Upper lobe of left lung (tissue), 4 donors: ENCODE measurements at regions not wholly inside any gene's neighbourhood (a gene's known extent, or its start where the extent isn't known, plus 50 kb on each side); places are given as distances from the start of the nearest gene placed in this dataset.

Experiments
- EP300 ChIP-seq, 4 donors: sonication (generic); formaldehyde crosslinking; IDR thresholded peaks; one replicate each; pipeline ENCODE4 v1.5.1; 2017; ENCODE audit warnings: antibody characterized with exemption in 4 of 4, control low read depth in 2 of 4
- POLR2A ChIP-seq, 4 donors: fragments of 450-650 bp; IDR thresholded peaks; one replicate each; pipeline ENCODE4 v1.5.1; 2016 to 2017; ENCODE audit warnings: antibody characterized with exemption in 4 of 4, mild to moderate bottlenecking in 2 of 4
- TF ChIP-seq, protein P1 (sequence below), 6 experiments: fragments of 450-650 bp in 4 of 6; fragments of 200-600 bp in 2 of 6; sonication (generic) in 2 of 6; IDR thresholded peaks; one replicate each; pipeline ENCODE4 v1.5.1; 2016 to 2019; ENCODE audit warnings: antibody characterized with exemption in 6 of 6

DNA sequence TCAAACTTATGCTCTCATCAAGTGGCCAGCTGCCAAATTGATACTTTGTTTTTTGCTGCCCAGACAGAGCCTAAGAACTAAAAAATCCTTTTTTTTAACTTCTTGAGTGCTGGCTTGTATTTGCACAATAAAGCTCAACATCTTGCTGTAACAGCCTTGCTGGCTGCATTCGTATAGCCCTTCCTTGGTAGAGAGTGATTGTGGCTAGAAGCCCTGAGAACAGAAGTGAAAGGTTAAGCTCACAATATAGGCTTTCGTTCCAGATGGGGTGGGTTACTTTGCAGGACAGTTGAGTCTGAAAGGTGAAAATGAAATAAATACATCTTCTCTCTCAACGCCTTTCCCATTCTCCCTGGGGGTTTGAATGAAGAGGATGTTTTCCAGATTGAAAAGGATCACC is 278.8 kb downstream of the HS3ST3B1 start:
- TF ChIP-seq, protein P1, sequence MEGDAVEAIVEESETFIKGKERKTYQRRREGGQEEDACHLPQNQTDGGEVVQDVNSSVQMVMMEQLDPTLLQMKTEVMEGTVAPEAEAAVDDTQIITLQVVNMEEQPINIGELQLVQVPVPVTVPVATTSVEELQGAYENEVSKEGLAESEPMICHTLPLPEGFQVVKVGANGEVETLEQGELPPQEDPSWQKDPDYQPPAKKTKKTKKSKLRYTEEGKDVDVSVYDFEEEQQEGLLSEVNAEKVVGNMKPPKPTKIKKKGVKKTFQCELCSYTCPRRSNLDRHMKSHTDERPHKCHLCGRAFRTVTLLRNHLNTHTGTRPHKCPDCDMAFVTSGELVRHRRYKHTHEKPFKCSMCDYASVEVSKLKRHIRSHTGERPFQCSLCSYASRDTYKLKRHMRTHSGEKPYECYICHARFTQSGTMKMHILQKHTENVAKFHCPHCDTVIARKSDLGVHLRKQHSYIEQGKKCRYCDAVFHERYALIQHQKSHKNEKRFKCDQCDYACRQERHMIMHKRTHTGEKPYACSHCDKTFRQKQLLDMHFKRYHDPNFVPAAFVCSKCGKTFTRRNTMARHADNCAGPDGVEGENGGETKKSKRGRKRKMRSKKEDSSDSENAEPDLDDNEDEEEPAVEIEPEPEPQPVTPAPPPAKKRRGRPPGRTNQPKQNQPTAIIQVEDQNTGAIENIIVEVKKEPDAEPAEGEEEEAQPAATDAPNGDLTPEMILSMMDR (IDR thresholded peaks at IDR 0.05) = no peak
- TF ChIP-seq POLR2A (IDR thresholded peaks at IDR 0.05) = no peak
- no peak for TF ChIP-seq EP300 (IDR thresholded peaks at IDR 0.05)
